Hindlimb muscle (tissue), 1 donor: ENCODE measurements at regions not wholly inside any gene's neighbourhood (a gene's known extent, or its start where the extent isn't known, plus 50 kb on each side); places are given as distances from the start of the nearest gene placed in this dataset.
A peak's percentile ranks its signal among the peaks of the same experiment; 100 is the strongest.

Experiments used
- DNase-seq: peaks from one replicate; pipeline ENCODE4 v3.0.0-alpha.2; 2013

- no peak for DNase-seq
Observed at GRCh38 chr2:105649534-105649933, 95.2 kb upstream of the NCK2 start.

GRCh38 chr2:105647731-105648130, 97.0 kb upstream of the NCK2 start:
- DNase-seq, result no peak

- no peak for DNase-seq
Observed at GRCh38 chr2:105646774-105647076, 98.0 kb upstream of the NCK2 start.

- no peak for DNase-seq
Observed at GRCh38 chr2:105645938-105646773, 98.6 kb upstream of the NCK2 start.

GRCh38 chr2:105645031-105645937, 99.4 kb upstream of the NCK2 start:
- DNase-seq, result no peak

GRCh38 chr2:105644174-105644980, 100.3 kb upstream of the NCK2 start:
- DNase-seq, result no peak

- DNase-seq, result no peak
Observed at GRCh38 chr2:105643405-105644173, 101.1 kb upstream of the NCK2 start.

GRCh38 chr2:105641389-105641811, 103.3 kb upstream of the NCK2 start:
- DNase-seq, result peak; percentile 63

- peak; percentile 21 for DNase-seq
Observed at GRCh38 chr2:105640246-105640645, 104.5 kb upstream of the NCK2 start.

- no peak for DNase-seq
Observed at GRCh38 chr2:105636109-105636740, 108.5 kb upstream of the NCK2 start.

- DNase-seq, result no peak
Observed at GRCh38 chr2:105635564-105635963, 109.1 kb upstream of the NCK2 start.

GRCh38 chr2:105634198-105634597, 110.5 kb upstream of the NCK2 start:
- DNase-seq, result no peak

GRCh38 chr2:105631922-105632321, 112.8 kb upstream of the NCK2 start:
- DNase-seq, result no peak

GRCh38 chr2:105631011-105631410, 113.7 kb upstream of the NCK2 start:
- no peak for DNase-seq

GRCh38 chr2:105629634-105630033, 115.1 kb upstream of the NCK2 start:
- DNase-seq, result no peak

- no peak for DNase-seq
Observed at GRCh38 chr2:105627534-105627933, 117.2 kb upstream of the NCK2 start.

GRCh38 chr2:105626966-105627340, 117.8 kb upstream of the NCK2 start:
- DNase-seq, result no peak

GRCh38 chr2:105626212-105626965, 118.3 kb upstream of the NCK2 start:
- DNase-seq, result no peak

- DNase-seq, result no peak
Observed at GRCh38 chr2:105625632-105626031, 119.1 kb upstream of the NCK2 start.

GRCh38 chr2:105621038-105621437, 123.7 kb upstream of the NCK2 start:
- DNase-seq, result no peak

GRCh38 chr2:105618351-105618659, 126.4 kb upstream of the NCK2 start:
- DNase-seq, result no peak
